Natural killer cell (primary cell): ENCODE measurements at regions not wholly inside any gene's neighbourhood (a gene's known extent, or its start where the extent isn't known, plus 50 kb on each side); places are given as distances from the start of the nearest gene placed in this dataset.

Experiments
- ATAC-seq, 3 donors: fragments of 150-1000 bp in 2 of 3; fragments of 200-7000 bp in 1 of 3; cut with Tn5 transposase; 1 replicate in 1 of 3; 2 replicates in 2 of 3; pipeline ENCODE4 v1.10.0; 2021; ENCODE audit warnings: mild to moderate bottlenecking in 2 of 3, moderate library complexity in 2 of 3
- DNase-seq, 2 donors: peaks; one replicate each; pipeline versions ENCODE4 v3.0.0 to v3.0.0-alpha.2; 2013 to 2021; ENCODE audit warnings: mixed read lengths in 1 of 2
- H3K27ac ChIP-seq: one replicate; pipeline ENCODE4 v1.5.1; 2013; ENCODE audit warnings: mild to moderate bottlenecking, low read length
- H3K27me3 ChIP-seq: one replicate; pipeline ENCODE4 v1.6.1; 2013; ENCODE audit warnings: low read length; ENCODE audit not compliant: control insufficient read depth, insufficient read depth
- H3K36me3 ChIP-seq: one replicate; pipeline ENCODE4 v1.6.1; 2013; ENCODE audit warnings: low read length; ENCODE audit not compliant: control insufficient read depth, insufficient read depth
- H3K4me1 ChIP-seq: one replicate; pipeline ENCODE4 v1.6.1; 2013; ENCODE audit warnings: low read length; ENCODE audit not compliant: control insufficient read depth, insufficient read depth
- H3K4me3 ChIP-seq: one replicate; pipeline ENCODE4 v1.5.1; 2013; ENCODE audit warnings: low read length
- H3K9me3 ChIP-seq: one replicate; pipeline ENCODE4 v1.6.1; 2013; ENCODE audit warnings: low read length; ENCODE audit not compliant: control insufficient read depth, insufficient read depth
- H3K27ac Mint-ChIP-seq, 2 donors: one replicate each; pipeline ENCODE4 v1.8.0; 2022; ENCODE audit warnings: mild to moderate bottlenecking in 2 of 2, mixed read lengths in 2 of 2, moderate library complexity in 1 of 2
- H3K27me3 Mint-ChIP-seq, 2 donors: one replicate each; pipeline ENCODE4 v1.8.0; 2022; ENCODE audit warnings: low read depth in 2 of 2, mixed read lengths in 2 of 2
- H3K36me3 Mint-ChIP-seq: one replicate; pipeline ENCODE4 v1.8.0; 2022; ENCODE audit warnings: mixed read lengths
- H3K4me1 Mint-ChIP-seq, 2 donors: one replicate each; pipeline ENCODE4 v1.8.0; 2022; ENCODE audit warnings: mixed read lengths in 2 of 2
- H3K4me3 Mint-ChIP-seq: one replicate; pipeline ENCODE4 v1.8.0; 2022; ENCODE audit warnings: mild to moderate bottlenecking, moderate library complexity, mixed read lengths
- H3K9me3 Mint-ChIP-seq, 2 donors: one replicate each; pipeline ENCODE4 v1.8.0; 2022; ENCODE audit warnings: mixed read lengths in 2 of 2
- WGBS: methylation state at CpG from one replicate; pipeline ENCODE4 v1.1.7; 2013; ENCODE audit warnings: missing lambda C conversion rate; ENCODE audit not compliant: insufficient coverage; 5-methylcytosine and 5-hydroxymethylcytosine counted together
- intact Hi-C: fragments of 100-400 bp; cut with micrococcal nuclease; formaldehyde crosslinking; loops from one replicate; pipeline ENCODE4 v1.14.2; 2022
- TF ChIP-seq, protein P1 (sequence below): fragments of 200-600 bp; IDR thresholded peaks from one replicate; pipeline ENCODE4 v1.8.0; 2022; ENCODE audit warnings: antibody characterized with exemption

DNA sequence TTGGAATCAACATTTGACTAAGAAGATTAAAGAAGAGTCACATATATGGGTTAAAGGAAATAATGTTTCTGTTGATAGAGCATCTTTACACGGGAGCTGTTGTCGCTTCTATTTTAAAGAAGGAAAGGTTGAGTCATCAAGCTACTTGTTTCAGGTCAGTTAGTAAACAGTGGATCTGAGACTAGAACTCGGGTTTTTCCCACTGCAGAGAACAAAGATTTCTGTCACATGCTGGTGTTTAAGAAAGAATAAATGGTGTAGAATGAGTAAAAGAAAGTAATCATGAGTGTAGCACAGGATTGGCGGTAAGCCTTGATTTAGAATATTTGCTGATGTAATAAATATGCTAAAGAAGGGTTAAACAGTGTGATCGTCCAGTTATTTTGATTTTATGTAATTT is 455.5 kb downstream of the AEBP2 start:
- Histone ChIP-seq H3K27ac (no peak overlapping the region), H3K4me3 (no peak overlapping the region), H3K4me1 (no peaks in the 10 kb centered on the region), H3K36me3 (no peaks in the 10 kb centered on the region), H3K9me3 (no peaks in the 10 kb centered on the region), H3K27me3 (no peaks in the 10 kb centered on the region)
- Mint-ChIP-seq H3K36me3 (no peaks in the 10 kb centered on the region), H3K27ac (no peak overlapping the region), H3K4me1 (no peaks in the 10 kb centered on the region), H3K9me3 (no peaks in the 10 kb centered on the region), H3K27me3 (peaks cover 0 to 2% of the 10 kb centered on the region in 2 donors), H3K4me3 (no peak overlapping the region)
- DNase-seq (no peak), ATAC-seq (no peak)
- TF ChIP-seq, protein P1, sequence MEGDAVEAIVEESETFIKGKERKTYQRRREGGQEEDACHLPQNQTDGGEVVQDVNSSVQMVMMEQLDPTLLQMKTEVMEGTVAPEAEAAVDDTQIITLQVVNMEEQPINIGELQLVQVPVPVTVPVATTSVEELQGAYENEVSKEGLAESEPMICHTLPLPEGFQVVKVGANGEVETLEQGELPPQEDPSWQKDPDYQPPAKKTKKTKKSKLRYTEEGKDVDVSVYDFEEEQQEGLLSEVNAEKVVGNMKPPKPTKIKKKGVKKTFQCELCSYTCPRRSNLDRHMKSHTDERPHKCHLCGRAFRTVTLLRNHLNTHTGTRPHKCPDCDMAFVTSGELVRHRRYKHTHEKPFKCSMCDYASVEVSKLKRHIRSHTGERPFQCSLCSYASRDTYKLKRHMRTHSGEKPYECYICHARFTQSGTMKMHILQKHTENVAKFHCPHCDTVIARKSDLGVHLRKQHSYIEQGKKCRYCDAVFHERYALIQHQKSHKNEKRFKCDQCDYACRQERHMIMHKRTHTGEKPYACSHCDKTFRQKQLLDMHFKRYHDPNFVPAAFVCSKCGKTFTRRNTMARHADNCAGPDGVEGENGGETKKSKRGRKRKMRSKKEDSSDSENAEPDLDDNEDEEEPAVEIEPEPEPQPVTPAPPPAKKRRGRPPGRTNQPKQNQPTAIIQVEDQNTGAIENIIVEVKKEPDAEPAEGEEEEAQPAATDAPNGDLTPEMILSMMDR: no peak
- WGBS: 71% methylated on average over 4 of the region's 5 CpGs
- intact Hi-C loops: no loop called here

DNA sequence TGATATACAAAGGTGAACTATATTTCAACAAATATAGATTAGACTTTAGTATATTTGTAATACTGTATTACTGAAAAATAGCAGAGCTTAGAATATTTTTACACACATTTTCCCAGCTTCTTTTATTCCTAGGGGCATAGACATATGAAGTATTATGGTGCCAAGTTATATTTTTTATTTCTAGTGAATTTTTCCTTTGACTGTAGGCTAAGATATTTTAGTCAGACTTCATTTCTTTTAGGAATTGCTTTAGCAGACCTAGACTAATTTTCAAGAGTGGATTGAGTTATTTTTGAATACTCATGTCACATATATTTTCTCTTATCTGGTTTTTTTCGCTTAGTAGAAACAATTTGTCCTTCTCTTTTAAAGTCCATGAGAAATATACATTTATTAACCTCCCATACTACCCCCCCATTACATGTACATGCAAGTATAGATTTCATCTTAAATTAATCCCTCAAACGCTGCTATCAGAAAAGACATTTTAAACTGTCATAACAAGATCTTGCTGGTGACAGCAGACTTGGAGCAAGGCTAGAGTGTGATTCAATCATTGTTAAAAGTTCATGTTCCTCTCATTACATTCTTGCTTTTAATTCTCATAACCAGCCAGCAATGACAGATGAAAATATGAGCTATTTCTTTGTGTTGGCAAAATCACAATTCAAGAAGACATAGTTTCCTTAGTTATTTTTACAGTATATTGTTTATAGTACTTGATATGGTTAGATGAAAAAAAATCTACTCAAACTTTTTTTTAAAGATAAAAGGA is 456.1 kb downstream of the AEBP2 start:
- 82% methylated on average over 2 of the region's 2 CpGs for WGBS
- no peak overlapping the region for H3K27ac ChIP-seq
- no peaks in the 10 kb centered on the region for H3K4me1 ChIP-seq
- Mint-ChIP-seq H3K4me3 (no peak overlapping the region), H3K27ac (no peak overlapping the region), H3K4me1 (no peaks in the 10 kb centered on the region), H3K27me3 (peaks cover 0 to 2% of the 10 kb centered on the region in 2 donors), H3K36me3 (no peaks in the 10 kb centered on the region), H3K9me3 (no peaks in the 10 kb centered on the region)
- TF ChIP-seq, protein P1: no peak
- H3K9me3 ChIP-seq: no peaks in the 10 kb centered on the region
- DNase-seq (no peak), ATAC-seq (no peak)
- no peaks in the 10 kb centered on the region for H3K36me3 ChIP-seq
- no peak overlapping the region for H3K4me3 ChIP-seq
- H3K27me3 ChIP-seq: no peaks in the 10 kb centered on the region
- intact Hi-C loops: no loop called here

DNA sequence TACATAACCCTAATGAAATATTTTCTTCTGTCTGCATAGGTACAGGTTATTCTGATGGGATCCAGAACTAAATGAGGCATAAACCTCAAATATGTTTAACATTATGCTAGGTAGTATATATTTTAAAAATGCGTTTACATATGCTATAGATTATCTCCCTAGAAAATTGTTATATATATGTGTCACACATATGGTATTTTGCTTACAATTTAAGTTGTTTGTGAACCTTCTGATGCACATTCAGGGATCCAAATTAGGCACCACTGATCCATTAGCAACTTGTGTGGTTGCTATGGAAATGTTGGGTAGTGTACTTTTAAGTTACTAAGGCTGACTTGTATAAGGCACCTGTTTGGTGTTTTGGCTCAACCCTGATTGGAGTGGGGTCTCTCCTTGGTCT is 456.7 kb downstream of the AEBP2 start:
- ATAC-seq: no peak
- Histone ChIP-seq H3K4me1 (no peaks in the 10 kb centered on the region), H3K27me3 (no peaks in the 10 kb centered on the region), H3K4me3 (no peak overlapping the region), H3K27ac (no peak overlapping the region), H3K36me3 (no peaks in the 10 kb centered on the region), H3K9me3 (no peaks in the 10 kb centered on the region)
- peaks cover 0 to 2% of the 10 kb centered on the region in 2 donors for H3K27me3 Mint-ChIP-seq
- no peaks in the 10 kb centered on the region for H3K9me3 Mint-ChIP-seq
- H3K4me3 Mint-ChIP-seq: no peak overlapping the region
- H3K4me1 Mint-ChIP-seq: no peaks in the 10 kb centered on the region
- H3K36me3 Mint-ChIP-seq: no peaks in the 10 kb centered on the region
- no peak overlapping the region for H3K27ac Mint-ChIP-seq
- no CpG with 5 or more reads among the region's 1 CpG for WGBS
- intact Hi-C loops: no loop called here
- DNase-seq: no peak
- TF ChIP-seq, protein P1: no peak

DNA sequence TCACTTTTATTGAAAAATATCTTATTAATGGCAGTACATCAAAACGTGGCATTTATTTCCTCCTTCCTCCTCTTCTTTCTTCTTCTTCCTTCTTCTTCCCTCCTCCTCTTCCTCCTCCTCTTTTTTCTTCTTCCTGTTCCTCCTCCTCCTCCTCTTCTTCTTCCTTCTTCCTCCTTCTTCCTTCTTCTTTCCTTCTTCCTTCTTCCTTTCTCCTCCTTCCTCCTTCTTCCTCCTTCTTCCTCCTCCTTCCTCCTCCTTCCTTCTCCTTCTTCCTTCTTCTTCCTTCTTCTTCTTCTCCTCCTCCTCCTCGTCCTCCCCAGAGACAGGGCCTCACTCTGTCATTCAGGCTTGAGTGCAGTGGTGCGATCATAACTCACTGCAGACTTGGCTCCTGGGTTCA is 457.2 kb downstream of the AEBP2 start:
- H3K27ac ChIP-seq: no peak overlapping the region
- H3K9me3 ChIP-seq: no peaks in the 10 kb centered on the region
- Mint-ChIP-seq H3K27ac (no peak overlapping the region), H3K27me3 (peaks cover 0 to 2% of the 10 kb centered on the region in 2 donors), H3K4me1 (no peaks in the 10 kb centered on the region), H3K36me3 (no peaks in the 10 kb centered on the region), H3K4me3 (no peak overlapping the region), H3K9me3 (no peaks in the 10 kb centered on the region)
- TF ChIP-seq, protein P1: no peak
- no peaks in the 10 kb centered on the region for H3K4me1 ChIP-seq
- no peaks in the 10 kb centered on the region for H3K36me3 ChIP-seq
- H3K27me3 ChIP-seq: no peaks in the 10 kb centered on the region
- 78% methylated on average over 3 of the region's 3 CpGs for WGBS
- no peak overlapping the region for H3K4me3 ChIP-seq
- intact Hi-C loops: no loop called here
- ATAC-seq (no peak), DNase-seq (no peak)
